Myocyte (in vitro differentiated cells): ENCODE measurements at regions not wholly inside any gene's neighbourhood (a gene's known extent, or its start where the extent isn't known, plus 50 kb on each side); places are given as distances from the start of the nearest gene placed in this dataset.

Source experiments
- DNase-seq: peaks from one replicate; pipeline ENCODE4 v3.0.0-alpha.2; 2012; ENCODE audit warnings: low read depth

GRCh38 chr1:163744301-163744887, 422.6 kb downstream of the NUF2 start:
- DNase-seq = no peak

- DNase-seq = no peak
These were observed 423.4 kb downstream of the NUF2 start for GRCh38 chr1:163745204-163745603.

- no peak for DNase-seq
These were observed 425.5 kb downstream of the NUF2 start for GRCh38 chr1:163747261-163747660.

- no peak for DNase-seq
These were observed 426.1 kb downstream of the NUF2 start for GRCh38 chr1:163747855-163748254.

GRCh38 chr1:163758977-163759670, 437.4 kb downstream of the NUF2 start:
- DNase-seq = peak; percentile 9

GRCh38 chr1:163761898-163762297, 440.1 kb downstream of the NUF2 start:
- DNase-seq = no peak

GRCh38 chr1:163766257-163766918, 444.6 kb downstream of the NUF2 start:
- no peak for DNase-seq

GRCh38 chr1:163768576-163768975, 446.8 kb downstream of the NUF2 start:
- DNase-seq = no peak

GRCh38 chr1:163770265-163770664, 448.5 kb downstream of the NUF2 start:
- no peak for DNase-seq

GRCh38 chr1:163771637-163772036, 449.9 kb downstream of the NUF2 start:
- peak; percentile 49 for DNase-seq

- peak; percentile 28 for DNase-seq
These were observed 450.5 kb downstream of the NUF2 start for GRCh38 chr1:163772246-163772645.

GRCh38 chr1:163773396-163773795, 451.6 kb downstream of the NUF2 start:
- DNase-seq = no peak

GRCh38 chr1:163774401-163774945, 452.7 kb downstream of the NUF2 start:
- DNase-seq = no peak

- no peak for DNase-seq
These were observed 453.3 kb downstream of the NUF2 start for GRCh38 chr1:163774978-163775620.

GRCh38 chr1:163777205-163777604, 455.5 kb downstream of the NUF2 start:
- DNase-seq = no peak

- DNase-seq = no peak
These were observed 459.4 kb downstream of the NUF2 start for GRCh38 chr1:163781146-163781545.

GRCh38 chr1:163785868-163786405, 464.2 kb downstream of the NUF2 start:
- DNase-seq = no peak

GRCh38 chr1:163789911-163790310, 468.2 kb downstream of the NUF2 start:
- DNase-seq = no peak

GRCh38 chr1:163794551-163794950, 472.8 kb downstream of the NUF2 start:
- no peak for DNase-seq

- peak; percentile 21 for DNase-seq
These were observed 474.7 kb downstream of the NUF2 start for GRCh38 chr1:163796394-163796821.

GRCh38 chr1:163797816-163798215, 476.1 kb downstream of the NUF2 start:
- DNase-seq = no peak
